Hepatocyte (in vitro differentiated cells): ENCODE measurements at regions not wholly inside any gene's neighbourhood (a gene's known extent, or its start where the extent isn't known, plus 50 kb on each side); places are given as distances from the start of the nearest gene placed in this dataset.

Experiments used
- DNase-seq: peaks from one replicate; pipeline ENCODE4 v3.0.0-alpha.2; 2016; ENCODE audit warnings: low spot score
- H2AFZ ChIP-seq: fragments of 200-600 bp; sonication (generic); 2 replicates; pipeline ENCODE4 v1.6.0; 2016; ENCODE audit warnings: antibody characterized with exemption, mild to moderate bottlenecking
- H3K27ac ChIP-seq: fragments of 200-600 bp; sonication (generic); 2 replicates; pipeline ENCODE4 v1.5.1; 2016; ENCODE audit warnings: mild to moderate bottlenecking
- H3K27me3 ChIP-seq: fragments of 200-600 bp; sonication (generic); 2 replicates; pipeline ENCODE4 v1.6.1; 2016
- H3K36me3 ChIP-seq: fragments of 200-600 bp; sonication (generic); replicated peaks from 2 replicates; pipeline ENCODE4 v1.5.1; 2016; ENCODE audit warnings: low read depth; ENCODE audit not compliant: insufficient read depth
- H3K4me1 ChIP-seq: fragments of 200-600 bp; sonication (generic); 2 replicates; pipeline ENCODE4 v1.5.1; 2016; ENCODE audit warnings: mild to moderate bottlenecking, moderate library complexity; ENCODE audit not compliant: insufficient read depth
- H3K4me2 ChIP-seq: fragments of 200-600 bp; sonication (generic); 2 replicates; pipeline ENCODE4 v1.6.0; 2016
- H3K4me3 ChIP-seq: fragments of 200-600 bp; sonication (generic); 2 replicates; pipeline ENCODE4 v1.5.1; 2016; ENCODE audit warnings: mild to moderate bottlenecking
- H3K79me2 ChIP-seq: fragments of 200-600 bp; sonication (generic); 2 replicates; pipeline ENCODE4 v1.6.0; 2017; ENCODE audit warnings: mild to moderate bottlenecking
- H3K9me2 ChIP-seq: fragments of 200-600 bp; sonication (generic); replicated peaks from 2 replicates; pipeline ENCODE4 v1.6.0; 2017; ENCODE audit warnings: mild to moderate bottlenecking; ENCODE audit not compliant: insufficient read depth
- H3K9me3 ChIP-seq: fragments of 200-600 bp; sonication (generic); 2 replicates; pipeline ENCODE4 v1.5.1; 2016; ENCODE audit warnings: low read depth, mild to moderate bottlenecking
- H4K20me1 ChIP-seq: fragments of 200-600 bp; sonication (generic); 2 replicates; pipeline ENCODE4 v1.6.0; 2016; ENCODE audit warnings: mild to moderate bottlenecking; ENCODE audit not compliant: insufficient read depth, poor library complexity, severe bottlenecking
- EZH2 ChIP-seq: fragments of 200-600 bp; sonication (generic); IDR thresholded peaks from 2 replicates; pipeline ENCODE4 v1.6.1; 2016; ENCODE audit warnings: antibody characterized with exemption, mild to moderate bottlenecking, borderline replicate concordance
- EZH2phosphoT487 ChIP-seq: fragments of 200-600 bp; sonication (generic); IDR thresholded peaks from one replicate; pipeline ENCODE4 v1.6.1; 2018; ENCODE audit warnings: antibody characterized with exemption, mild to moderate bottlenecking, low read depth, moderate library complexity; ENCODE audit not compliant: unreplicated experiment, severe bottlenecking
- WGBS: methylation state at CpG from one replicate; pipeline ENCODE4 v1.1.6; 2016; ENCODE audit warnings: low lambda C conversion rate; ENCODE audit errors: missing lambda C conversion rate; 5-methylcytosine and 5-hydroxymethylcytosine counted together
- TF ChIP-seq, protein P1 (sequence below): fragments of 200-600 bp; sonication (generic); IDR thresholded peaks from 2 replicates; pipeline ENCODE4 v1.5.1; 2016; ENCODE audit warnings: antibody characterized with exemption, mild to moderate bottlenecking; ENCODE audit not compliant: poor library complexity

DNA sequence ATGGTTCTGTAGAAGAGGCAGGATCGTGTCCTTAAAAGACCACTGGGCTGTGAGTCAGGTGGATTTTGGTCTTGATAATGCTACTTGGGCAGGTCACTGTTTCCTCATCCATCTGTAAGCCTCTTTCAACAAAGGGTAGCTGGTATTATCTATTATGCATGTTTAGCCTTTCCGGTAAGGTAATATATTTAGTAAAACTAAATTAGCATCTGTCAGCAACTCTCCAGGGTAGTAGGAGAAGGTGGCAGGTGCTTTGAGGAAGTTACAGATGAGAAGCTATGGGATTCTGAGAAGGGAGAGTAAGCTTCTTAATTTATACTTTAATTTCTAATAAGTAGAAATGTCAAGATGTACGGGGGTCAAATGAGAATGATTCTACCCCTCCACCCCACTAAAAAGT, 86.9 kb upstream of the TGM3 start:
- Histone ChIP-seq H3K9me3 (no peaks in the 10 kb centered on the region), H3K4me2 (no peak overlapping the region), H3K9me2 (no peaks in the 10 kb centered on the region), H3K4me1 (no peaks in the 10 kb centered on the region), H4K20me1 (no peaks in the 10 kb centered on the region), H3K27ac (no peak overlapping the region), H3K79me2 (no peaks in the 10 kb centered on the region), H2AFZ (no peak overlapping the region), H3K27me3 (peaks cover 11% of the 10 kb centered on the region), H3K4me3 (no peak overlapping the region), H3K36me3 (no peaks in the 10 kb centered on the region)
- WGBS: 85% methylated on average over 3 of the region's 3 CpGs
- TF ChIP-seq EZH2: no peak
- TF ChIP-seq EZH2phosphoT487: no peak
- TF ChIP-seq, protein P1, sequence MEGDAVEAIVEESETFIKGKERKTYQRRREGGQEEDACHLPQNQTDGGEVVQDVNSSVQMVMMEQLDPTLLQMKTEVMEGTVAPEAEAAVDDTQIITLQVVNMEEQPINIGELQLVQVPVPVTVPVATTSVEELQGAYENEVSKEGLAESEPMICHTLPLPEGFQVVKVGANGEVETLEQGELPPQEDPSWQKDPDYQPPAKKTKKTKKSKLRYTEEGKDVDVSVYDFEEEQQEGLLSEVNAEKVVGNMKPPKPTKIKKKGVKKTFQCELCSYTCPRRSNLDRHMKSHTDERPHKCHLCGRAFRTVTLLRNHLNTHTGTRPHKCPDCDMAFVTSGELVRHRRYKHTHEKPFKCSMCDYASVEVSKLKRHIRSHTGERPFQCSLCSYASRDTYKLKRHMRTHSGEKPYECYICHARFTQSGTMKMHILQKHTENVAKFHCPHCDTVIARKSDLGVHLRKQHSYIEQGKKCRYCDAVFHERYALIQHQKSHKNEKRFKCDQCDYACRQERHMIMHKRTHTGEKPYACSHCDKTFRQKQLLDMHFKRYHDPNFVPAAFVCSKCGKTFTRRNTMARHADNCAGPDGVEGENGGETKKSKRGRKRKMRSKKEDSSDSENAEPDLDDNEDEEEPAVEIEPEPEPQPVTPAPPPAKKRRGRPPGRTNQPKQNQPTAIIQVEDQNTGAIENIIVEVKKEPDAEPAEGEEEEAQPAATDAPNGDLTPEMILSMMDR: no peak
- DNase-seq: no peak

DNA sequence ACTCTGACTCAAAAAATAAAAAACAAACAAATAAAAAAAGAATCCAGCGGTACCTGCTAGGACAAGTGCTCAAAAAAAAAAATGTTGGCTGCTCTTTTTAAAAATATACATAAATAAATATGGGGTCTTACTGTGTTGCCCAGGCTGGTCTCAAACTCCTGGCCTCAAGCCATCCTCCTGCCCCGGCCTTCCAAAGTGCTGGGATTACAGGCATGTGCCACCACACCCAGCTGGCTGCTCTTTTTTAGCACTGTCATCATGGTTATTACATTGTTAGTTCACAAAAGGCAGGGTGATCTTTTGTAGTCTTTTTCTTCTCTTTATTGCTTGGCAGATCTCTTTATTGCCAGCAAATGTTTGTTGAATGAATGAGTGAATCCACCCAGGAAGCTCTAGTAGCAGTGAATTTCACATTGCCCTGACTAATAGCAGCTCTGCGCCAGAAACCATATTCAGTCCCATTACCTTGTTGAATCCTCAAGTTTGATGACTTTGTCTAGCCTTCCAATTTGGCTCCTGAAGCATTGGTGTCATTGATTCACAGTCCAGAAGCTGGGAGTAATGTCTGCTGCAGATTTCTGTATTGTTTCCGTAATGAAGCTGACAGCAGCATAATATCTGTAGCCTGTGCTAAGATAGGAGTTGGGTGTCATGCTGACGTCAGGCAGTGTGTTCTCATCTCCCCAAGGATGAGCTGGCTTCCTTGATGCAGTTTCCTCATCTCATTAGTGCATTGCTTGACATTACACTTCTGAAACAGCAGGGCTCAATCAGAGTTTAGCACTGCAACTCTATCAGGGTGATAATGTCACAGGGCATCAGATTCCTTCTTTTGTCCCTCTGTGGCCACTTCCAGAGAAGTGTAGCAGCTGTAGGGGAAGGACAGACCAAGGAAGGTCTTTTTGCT, 84.9 kb upstream of the TGM3 start:
- TF ChIP-seq EZH2 (no peak), EZH2phosphoT487 (no peak)
- TF ChIP-seq, protein P1: no peak
- peak; percentile 19 for DNase-seq
- Histone ChIP-seq H2AFZ (no peak overlapping the region), H3K79me2 (no peaks in the 10 kb centered on the region), H3K4me3 (no peak overlapping the region), H3K27me3 (peaks cover 6% of the 10 kb centered on the region), H3K36me3 (no peaks in the 10 kb centered on the region), H3K4me1 (no peaks in the 10 kb centered on the region), H3K9me3 (no peaks in the 10 kb centered on the region), H3K27ac (no peak overlapping the region), H4K20me1 (no peaks in the 10 kb centered on the region), H3K9me2 (no peaks in the 10 kb centered on the region), H3K4me2 (no peak overlapping the region)
- WGBS: 75% methylated on average over 5 of the region's 5 CpGs

DNA sequence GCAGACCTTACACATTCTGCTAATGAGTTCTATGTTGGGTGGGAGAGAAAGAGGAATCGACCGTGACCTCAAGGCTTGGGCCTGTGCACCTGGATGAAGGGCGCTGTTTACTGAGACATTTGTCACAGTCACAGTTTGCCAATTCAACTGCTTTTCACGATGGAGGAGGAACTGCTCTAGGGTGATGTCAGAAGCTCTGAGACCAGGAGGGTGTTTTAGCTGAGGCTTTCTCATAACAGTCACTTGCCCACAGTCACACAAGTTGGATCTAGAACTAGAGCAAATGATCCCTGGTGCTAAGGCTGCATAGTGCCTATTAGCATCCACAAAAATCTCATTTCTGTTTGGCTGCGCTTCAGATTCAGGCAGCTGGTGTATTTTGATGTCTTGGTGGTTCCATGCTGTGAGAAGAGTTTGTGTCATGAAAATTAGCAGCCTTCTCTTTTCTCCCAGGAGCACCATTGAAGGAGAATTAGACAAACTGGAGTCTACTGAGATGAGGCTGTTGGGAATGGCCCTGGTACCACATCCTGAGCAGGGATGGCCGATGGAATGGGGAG, 83.3 kb upstream of the TGM3 start:
- WGBS: 94% methylated on average over 6 of the region's 6 CpGs
- no peak overlapping the region for H3K4me3 ChIP-seq
- no peak for TF ChIP-seq EZH2
- no peak for TF ChIP-seq EZH2phosphoT487
- TF ChIP-seq, protein P1: no peak

More for the DNA sequence above, 83.3 kb upstream of the TGM3 start:
- Histone ChIP-seq H3K4me1 (no peaks in the 10 kb centered on the region), H4K20me1 (no peaks in the 10 kb centered on the region), H3K36me3 (no peaks in the 10 kb centered on the region), H3K79me2 (no peaks in the 10 kb centered on the region), H3K27me3 (no peaks in the 10 kb centered on the region), H3K4me2 (no peak overlapping the region), H2AFZ (no peak overlapping the region), H3K9me3 (no peaks in the 10 kb centered on the region), H3K9me2 (no peaks in the 10 kb centered on the region), H3K27ac (no peak overlapping the region)
- no peak for DNase-seq
